GM21367 (cell line): ENCODE measurements at regions not wholly inside any gene's neighbourhood (a gene's known extent, or its start where the extent isn't known, plus 50 kb on each side); places are given as distances from the start of the nearest gene placed in this dataset.

Source experiments
- ATAC-seq: cut with Tn5 transposase; IDR thresholded peaks from one replicate; pipeline ENCODE4 v1.9.1; 2021; ENCODE audit not compliant: unreplicated experiment

DNA sequence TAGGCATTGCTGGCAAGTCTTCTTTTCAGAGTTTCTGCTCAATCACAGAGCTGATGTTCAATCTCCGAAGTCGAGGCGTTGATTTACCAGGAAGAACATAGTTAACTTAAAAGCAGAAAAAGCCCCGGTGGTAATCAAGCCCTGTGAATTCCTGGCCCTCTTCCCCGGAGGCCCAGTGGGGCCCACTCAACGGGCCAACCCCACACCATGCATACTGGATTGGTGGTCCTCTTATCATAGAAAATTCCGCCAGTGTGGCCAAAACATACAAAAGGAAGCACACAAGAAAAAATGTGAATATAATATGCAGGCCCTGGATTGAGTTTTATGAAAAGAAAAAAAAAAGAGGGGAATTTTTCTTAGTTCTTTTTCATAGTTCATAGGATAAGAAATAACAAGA is 873.0 kb upstream of the NR2F2 start:
- ATAC-seq, result no peak

DNA sequence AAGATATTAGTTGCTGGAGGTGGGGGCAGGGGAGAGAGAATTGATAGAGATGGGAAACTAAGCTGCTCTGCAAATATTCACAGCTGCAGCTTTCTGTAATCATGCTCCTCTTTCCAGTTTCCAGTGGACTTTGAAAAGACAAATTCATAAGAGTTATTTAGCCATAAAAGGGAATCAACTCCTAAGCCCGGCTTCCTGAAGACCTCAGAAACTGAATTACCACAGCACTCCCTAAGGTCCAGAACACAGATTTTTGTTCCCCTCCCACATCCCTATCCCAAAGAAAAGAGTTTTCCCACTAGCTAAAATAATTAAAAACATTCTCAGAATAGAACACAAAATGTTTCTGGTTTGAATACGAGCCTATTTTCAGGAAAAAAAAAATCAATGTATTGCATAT is 871.8 kb upstream of the NR2F2 start:
- ATAC-seq, result no peak

DNA sequence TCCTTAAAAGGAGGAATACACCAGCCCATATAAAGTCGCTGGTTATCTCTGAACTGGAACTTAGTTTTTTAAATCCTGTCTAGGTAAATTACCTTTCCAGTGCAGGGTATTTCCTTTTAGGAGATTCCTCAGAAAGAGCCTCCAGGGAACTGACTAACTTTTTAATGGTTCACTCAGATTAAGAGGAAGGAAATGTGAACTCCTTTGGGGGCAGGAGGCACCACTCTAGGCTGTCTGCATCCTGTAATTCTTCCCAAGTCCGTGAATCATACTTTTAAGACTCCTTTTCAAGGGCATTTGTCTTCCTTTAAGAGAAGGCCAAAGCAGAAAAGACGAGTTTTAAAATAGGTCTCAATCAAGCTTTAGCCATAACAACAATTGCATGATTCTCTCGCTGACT is 871.2 kb upstream of the NR2F2 start:
- ATAC-seq, result no peak

DNA sequence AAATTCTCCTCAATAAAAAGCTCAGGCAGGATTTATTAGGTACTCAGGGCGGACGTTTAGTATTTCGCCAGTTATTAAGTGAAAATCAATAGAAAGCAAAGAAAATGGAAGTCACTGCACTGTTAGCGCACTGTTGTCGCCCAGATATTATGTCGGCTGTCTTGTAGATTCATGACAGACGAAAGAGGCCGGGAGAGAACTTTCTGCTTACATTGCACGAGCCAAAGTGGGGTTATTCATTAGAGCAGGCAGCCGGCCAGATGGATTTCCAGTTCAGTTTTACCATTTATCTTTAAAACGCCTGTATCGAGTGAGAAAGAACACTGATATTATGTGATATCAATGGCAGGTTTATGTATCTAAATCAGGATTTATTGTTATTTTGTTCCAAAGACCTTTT is 866.0 kb upstream of the NR2F2 start:
- ATAC-seq, result no peak

DNA sequence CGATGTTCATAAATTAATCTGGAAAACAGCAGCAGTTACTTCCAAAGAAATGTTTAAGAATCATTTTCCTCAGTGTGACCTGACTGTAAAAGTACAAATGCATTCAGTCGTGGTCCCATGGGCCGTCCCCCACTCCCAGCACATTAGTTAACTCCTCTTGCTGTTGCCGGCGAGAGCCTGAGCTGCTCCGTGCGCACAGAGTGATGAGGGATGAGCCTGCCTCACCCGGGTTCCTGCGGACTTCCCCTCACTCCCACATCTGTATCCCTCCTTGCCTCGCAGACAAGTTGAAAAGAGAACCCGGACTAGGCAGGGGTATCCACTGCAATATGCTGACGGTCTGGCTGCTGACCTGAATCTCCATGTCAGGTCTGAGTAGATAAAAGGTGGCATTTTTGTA is 861.7 kb upstream of the NR2F2 start:
- ATAC-seq, result no peak

DNA sequence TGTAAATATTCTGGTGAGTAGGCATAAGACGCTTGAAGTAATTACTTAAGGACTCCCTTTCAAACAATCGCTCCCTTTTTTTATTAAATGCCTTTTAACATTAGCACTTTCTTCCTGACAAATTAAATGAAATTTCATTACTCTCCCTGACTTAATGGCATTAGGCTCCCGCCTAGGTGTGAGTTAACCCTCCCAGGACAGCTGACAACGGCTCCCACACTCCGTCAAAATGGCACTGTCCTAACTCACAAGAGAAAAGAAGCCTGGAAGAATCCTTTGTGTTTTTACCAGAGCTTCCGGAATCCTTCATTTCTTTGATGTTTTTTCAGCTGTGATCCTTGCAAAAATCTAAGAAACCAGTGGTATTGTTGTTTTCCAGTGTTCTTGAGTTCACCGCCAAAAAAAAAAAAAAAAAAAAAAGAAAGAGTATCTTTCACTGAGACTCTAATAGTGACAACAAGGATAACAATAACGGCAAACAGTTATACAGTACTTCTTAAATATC is 861.0 kb upstream of the NR2F2 start:
- no peak for ATAC-seq

DNA sequence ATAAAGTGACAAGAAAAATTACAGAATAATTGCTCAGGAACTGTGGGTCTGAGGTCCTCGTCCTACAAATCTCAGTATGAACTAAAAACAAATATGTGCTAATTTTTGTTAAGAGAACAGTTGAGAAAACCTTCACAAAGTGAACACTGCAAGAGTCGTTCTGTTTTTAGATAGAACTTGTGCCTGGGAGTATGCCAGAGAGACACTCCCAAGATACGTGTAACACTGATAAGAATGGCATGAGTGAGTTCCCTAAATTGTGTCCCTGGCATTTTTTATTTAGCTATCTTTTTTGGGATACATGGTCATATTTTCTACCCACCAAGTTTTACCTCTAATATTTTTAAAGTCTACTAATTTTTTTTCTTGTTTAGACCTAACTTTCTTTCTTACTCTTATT is 860.0 kb upstream of the NR2F2 start:
- no peak for ATAC-seq

DNA sequence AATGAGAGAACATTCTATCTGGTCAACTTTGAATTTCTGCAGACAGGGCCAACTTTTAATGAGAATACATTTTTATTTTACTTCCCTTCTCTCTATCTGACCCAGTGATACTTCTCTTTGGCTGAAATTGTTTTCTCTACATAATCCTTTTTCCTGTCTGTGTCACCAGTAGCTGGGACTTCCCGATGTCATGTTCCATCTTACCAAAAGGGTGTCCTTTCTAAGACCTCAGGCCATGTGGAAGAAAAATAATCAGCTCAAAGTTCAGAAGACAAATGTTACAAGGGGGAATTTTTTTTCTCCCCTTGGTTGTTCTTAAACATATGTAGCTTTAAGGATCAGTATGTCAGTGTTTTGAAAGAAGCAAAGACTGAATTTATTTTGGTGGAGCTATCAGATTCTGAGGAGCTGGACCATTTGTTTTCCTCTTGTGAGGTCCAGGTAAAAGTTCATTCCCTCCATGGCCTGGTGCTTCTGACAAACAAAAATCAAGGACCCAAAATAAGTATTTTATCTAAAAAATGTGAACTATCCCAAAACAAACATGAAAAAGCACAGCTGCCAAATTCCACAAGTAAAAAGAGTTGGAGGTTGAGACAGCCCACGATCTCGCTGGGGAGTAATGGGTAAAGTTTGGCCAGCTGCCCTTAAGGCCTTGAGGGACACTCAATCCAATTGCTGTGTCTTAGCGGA is 859.4 kb upstream of the NR2F2 start:
- no peak for ATAC-seq

DNA sequence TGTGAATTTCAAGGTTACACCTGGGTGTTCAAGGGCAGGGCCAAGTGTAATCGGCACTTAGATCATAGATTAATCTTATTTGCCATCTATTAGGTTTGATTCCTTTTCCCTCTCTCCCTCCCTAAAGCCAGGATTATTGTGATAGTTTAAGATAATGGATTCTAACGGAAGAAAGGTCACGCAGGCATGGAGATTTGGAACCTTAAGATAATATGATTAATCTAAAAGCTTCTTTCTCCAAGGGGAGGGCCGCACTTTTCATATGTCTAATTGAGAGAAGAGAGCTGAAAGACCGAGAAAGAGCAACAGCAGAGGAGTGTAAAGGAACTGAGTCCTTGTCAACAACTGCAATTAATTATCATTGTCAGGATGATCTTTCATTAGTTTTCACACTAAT is 858.8 kb upstream of the NR2F2 start:
- no peak for ATAC-seq

DNA sequence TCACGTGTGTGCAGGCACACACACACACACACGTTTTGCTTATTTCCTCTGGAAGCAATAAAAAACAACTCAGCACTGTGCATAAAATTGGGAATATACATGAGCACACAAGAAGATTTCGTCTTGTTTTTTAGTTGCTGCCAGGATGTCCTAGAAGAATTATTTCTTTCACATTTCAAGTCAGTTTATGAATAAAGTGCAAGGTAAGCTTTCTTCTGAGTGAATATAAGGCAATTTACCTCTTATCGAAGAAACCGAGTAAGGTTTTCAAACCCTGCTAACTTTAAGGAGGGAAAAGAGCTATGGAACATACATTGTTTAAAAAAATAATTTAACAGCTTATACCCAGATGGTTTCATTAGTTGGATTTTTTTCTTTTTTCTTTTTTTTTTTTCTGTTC is 855.4 kb upstream of the NR2F2 start:
- no peak for ATAC-seq

DNA sequence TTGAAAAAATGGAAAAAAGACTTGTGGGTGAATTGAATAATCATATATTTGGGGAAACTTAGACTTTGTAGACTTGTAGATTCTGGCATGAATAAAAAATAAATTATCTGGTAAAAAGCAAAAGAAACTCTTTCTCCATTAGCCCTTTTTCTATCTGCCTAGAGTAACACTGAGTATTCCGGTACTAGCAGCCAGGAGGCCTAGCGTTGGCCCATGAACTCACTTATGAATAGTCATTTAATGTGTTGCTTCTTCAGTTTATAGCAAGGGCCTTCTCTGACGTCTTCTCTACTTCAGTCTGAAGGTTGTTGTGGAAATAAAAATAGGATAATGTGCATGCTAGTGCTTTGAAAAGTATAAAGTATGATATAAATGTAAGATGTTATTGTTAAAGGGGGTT is 851.2 kb upstream of the NR2F2 start:
- no peak for ATAC-seq

DNA sequence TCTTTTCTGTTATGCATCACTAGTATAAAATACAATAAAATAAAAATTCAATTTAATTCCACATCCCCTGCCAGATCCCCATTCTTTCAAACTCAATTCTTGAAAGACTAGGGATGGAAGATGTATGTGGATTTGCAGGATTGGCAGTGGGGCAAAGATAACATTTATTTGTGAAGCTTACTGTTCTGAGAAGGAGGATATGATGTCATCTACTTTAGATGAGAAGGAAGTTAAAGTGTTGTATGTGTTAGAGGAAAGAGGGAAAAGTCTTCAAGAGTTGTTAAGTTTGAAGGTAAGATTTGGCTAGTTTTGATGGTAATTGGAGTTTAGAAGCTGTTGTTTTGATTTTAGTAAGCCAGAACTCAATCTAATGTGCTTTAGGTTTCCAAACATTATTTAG is 845.1 kb upstream of the NR2F2 start:
- ATAC-seq, result no peak

DNA sequence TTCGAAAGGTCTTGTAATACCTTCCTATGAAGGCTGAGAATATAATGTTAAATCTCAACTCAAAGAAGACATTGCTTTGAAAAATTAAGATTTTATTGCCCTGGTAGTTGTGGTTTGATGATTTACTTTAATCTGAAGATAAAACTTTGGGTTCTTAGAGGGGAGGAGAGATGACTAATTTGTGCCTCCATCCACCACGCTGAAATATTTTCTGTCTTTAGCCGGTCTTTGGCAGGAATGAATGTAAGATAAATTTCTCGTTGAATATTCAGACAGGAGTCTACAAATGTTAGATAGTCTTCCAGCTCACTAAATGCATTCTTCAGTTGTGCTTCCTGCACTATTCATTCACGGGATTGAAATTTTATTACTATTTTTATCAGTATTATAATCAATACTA is 844.3 kb upstream of the NR2F2 start:
- no peak for ATAC-seq

DNA sequence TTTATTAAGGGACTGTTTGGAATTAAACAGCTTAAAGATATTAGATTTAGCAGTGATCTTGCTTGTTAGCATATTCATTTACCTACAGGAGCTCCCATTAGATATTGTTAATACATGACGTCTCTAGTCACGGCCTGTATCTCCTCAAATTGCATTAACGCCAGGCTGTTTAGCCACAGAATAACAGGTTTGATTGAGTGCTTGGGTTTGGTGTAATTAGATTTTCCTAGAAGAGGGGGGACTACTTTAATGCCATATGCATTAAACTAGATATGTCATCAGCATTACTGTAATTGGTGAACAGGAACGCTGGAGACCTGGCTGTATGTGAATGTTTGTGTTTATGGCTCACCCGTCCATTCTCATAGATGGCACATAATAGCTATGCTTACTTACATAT is 841.4 kb upstream of the NR2F2 start:
- ATAC-seq, result no peak

DNA sequence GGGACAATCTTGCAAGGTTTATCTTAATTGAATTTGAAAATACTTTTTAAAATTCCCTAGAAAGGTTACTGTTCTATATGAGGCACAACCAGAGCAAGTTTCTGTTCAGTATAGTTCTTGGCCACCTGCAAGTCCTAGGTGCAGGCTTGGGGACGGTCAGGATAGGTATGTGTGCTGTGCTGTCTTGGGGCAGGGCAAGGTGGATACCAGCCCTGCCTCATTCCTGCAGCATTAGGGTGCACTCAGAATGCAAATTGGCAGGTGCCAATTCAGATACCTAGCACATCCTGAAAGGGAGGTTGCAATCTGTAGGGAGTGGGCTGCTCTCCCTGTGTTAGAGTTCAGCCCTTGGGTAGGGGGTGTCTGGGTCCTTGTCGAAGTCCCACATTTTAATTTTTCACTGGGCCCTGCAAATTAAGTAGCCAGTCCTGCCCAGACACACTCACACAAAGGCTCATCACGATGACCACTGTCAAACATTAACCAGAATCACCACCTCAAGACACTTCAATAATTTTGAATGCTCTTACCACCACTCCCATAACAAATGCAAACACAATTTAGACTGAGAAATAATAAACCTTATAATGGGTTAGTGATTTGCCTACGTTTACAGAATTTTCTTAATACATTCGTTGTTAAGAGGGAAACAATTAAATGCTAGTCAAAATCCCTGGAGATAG is 838.0 kb upstream of the NR2F2 start:
- no peak for ATAC-seq

DNA sequence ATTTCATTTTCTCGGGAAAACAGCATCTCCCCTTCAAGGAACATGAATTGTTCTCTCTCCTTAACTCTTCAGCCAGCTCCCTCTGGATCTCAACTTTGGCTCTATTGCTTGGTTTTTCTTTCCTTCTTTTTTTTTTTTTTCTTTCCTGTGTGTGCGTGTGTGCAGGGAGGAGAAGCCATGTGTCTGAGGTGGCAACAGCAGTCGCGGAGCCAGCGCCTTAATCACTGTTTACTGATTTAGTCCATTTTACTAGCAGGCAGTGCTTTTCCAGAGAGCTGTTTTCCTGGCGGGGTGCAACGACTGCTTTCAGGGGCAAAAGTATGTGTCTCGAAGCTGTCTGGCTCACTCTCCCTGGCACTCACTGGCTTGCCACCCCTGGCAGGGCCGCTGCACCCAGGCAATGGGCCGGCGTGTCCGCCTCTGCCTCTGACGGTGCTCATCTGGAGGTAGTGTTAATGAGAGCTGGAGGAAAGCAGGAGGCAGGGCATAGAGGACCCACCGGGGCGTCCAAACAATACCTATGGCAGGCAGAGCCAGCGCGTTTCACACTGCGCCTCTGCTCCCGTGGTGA is 835.4 kb upstream of the NR2F2 start:
- ATAC-seq, result no peak

DNA sequence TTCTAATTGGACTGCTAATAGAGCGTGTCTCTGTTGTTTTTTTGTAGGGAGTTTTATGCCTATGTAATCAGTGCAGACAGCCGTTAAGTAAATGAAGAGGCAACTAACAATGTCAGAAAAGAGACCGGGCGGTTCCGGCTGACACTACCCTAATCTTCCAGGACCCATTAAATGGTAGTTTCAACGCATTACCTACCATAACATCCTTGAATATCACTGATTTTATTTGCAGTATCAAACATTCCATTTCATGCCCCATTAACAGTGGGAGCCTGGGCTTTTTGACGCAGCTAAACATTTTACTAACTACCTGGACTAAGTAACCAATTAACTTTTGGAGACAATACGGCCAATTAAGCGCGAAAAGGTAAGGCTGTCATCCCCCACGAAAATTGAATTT is 832.9 kb upstream of the NR2F2 start:
- no peak for ATAC-seq

DNA sequence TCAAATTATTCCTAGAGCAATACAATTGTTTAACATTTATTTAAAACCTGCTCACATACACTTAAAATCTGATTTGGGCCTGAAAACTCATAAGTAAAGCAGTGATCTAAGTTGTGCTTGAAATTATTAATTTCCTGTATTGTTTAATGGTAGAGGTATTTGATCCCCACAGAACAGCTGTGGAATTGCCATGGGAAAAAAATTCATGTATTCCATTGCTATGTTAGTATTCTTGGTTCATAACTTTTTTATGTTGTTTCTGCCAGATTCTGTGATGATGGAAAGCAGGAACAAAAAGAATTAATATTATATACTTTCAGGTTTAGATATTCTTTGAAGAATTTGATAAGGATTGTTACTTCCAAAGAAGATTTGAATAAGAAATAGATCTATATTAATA is 831.5 kb upstream of the NR2F2 start:
- no peak for ATAC-seq

DNA sequence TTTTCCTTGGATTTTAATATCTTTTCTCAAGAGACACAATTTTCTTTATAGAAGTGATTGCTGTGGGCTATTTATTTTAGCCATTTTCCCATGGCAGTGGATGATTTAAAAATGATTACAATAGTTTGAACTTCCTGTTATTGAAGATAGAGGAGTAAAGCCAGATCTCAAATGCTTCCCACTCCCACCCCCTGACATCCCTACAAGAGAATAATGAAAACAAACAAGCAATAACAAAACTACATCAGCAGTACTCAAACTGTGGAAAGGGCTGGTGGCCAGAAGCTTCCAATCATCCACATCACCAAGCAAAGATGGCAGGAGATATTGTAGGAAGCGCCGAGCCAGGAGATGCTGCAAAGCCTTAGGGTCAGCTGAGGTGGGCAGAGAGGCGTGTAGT is 831.1 kb upstream of the NR2F2 start:
- no peak for ATAC-seq

DNA sequence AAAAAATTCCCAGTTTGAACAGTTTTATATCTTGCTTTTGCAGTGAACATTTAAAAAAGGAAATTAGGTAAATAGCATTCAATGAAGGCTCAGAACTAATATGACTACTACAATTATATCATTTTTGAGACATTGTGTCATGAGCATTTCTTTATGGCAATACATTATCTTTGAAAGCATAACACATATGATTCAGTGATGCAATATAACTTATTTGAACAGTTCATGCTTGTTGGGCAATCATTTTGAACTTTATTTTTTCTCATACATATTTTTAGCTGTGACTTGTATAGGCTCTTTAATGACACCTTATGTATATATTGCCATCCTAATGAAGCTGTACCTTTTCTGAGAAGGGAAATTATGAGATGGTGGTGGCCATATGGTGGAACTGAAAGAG is 828.6 kb upstream of the NR2F2 start:
- ATAC-seq, result no peak

DNA sequence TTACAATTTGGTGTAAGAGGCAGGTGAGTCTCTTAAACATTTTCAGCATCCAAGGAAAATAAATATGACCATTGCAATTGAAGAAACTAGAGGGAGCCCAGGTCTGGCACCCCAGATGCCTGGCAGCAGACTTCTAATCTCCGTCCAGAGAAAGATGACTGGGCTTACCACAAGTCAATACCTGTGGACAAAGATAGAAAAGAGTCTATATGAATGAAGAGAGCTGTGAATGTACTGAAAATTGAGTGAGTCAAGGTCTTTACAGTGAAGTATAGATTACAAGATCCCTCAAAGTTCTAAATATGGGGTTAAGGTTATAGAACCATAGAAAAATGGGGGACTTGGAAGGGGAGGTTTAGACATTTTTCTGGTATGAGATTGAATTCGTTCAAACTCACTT is 827.4 kb upstream of the NR2F2 start:
- ATAC-seq, result no peak

DNA sequence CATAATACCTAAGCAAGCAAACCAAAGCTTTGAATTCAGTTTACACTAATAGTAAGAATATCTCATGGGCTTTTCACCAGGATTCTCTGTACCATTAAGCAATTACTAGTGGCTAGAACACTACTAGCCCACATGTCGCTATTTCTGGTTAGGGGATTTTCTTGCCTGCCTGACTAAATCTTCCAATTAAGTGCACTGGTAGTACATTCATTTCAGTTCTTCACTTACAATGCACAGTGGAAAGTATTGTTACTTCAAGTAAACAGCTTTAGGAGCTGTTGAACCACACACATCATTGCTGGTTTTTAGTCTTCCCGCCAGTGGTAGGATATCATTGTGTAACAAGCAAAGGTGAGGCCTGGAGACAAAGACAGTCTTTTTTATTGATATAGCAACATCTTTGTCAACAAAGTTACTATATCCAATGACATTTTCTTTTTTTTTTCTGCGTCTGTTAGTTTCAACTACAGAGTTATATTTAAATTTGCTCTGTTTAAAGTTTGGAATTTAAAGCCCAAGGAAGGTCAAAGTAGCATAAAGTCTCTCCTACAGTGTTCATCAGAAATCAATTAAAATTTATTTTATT is 826.8 kb upstream of the NR2F2 start:
- ATAC-seq, result no peak
